ENCODE measurements at regions not wholly inside any gene's neighbourhood (a gene's known extent, or its start where the extent isn't known, plus 50 kb on each side); places are given as distances from the start of the nearest gene placed in this dataset.
"Not testable (repeated sequence)": the region's sequence is repeated elsewhere in the genome, so short reads cannot be mapped to it uniquely, and the experiment has no call there.

DNA sequence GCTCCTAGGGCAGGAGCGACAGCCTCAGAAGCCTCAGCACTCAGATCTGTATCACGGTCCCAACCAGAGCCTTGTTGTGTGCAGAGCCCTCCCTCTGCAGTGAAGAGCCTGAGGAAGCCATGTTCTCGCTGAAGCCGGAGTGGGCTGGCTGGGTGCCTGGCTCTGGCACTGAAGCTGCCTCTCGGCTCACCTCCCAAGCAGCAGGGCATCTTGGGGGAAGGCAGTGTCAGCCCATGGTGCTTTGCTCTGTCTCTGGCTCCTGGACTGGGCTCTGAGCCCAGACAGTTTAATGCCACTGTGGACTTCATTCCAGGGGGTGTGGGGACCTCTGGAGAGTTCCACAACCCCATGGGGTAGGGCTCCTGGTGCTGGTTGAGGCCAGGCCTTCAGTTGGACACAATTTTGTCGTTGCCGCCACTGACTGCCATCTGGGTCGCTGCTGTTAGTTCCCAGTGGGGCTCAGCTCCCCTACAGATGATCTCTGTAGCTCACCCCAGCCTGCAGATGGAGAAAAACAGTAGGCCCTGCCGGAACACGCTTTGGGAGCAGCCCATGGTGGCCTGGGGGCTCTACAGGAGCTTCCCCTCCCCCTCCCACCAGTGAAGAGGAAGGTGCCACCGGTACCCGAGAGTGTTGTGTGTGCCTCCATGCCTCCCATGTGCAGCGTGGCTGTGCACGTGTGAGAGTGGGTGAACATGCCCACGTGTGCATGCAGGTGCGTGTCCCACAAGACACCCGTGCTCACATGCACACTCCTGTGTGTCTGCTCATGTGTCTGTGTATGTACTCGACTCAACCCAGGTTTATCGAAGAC is 86.5 kb upstream of the B3GAT1 start:
- DNase-seq (ENCODE audit: low read depth): no peak

DNA sequence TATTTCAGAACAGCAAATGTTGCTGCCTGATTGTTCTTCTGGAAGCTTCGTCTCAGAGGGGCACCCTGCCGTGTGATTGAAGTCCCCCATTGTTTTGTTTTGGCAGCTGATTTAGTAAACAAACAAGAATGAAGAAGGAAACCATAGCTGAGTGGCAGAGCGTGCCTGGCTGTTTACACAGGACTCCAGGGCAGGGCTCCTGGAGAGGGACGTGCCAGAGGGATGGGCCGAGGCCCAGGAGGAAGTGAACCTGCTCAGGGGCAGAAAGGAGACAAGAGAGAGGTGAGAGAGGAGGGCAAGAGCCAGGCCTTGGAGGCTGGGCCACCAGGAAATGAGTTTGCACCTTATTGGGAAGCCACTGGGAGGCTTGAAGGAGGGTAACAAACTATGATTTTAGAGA is 85.5 kb upstream of the B3GAT1 start:
- DNase-seq (ENCODE audit: low read depth): no peak

DNA sequence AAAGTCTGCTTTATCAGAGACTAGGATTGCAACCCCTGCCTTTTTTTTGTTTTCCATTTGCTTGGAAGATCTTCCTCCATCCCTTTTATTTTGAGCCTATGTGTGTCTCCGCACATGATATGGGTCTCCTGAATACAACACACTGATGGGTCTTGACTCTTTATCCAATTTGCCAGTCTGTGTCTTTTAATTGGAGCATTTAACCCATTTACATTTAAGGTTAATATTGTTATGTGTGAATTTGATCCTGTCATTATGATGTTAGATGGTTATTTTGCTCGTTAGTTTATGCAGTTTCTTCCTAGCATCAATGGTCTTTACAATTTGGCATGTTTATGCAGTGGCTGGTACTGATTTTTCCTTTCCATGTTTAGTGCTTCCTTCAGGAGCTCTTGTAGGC is 84.0 kb upstream of the B3GAT1 start:
- not testable (repeated sequence) for DNase-seq (ENCODE audit: low read depth)

DNA sequence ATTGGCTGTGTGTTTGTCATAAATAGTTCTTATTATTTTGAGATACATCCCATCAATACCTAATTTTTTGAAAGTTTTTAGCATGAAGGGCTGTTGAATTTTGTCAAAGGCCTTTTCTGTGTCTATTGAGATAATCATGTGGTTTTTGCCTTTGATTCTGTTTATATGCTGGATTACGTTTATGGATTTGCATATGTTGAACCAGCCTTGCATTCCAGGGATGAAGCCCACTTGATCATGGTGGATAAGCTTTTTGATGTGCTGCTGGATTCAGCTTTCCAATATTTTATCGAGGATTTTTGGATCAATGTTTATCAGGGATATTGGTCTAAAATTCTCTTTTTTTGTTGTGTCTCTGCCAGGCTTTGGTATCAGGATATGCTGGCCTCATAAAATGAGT is 82.4 kb upstream of the B3GAT1 start:
- DNase-seq (ENCODE audit: low read depth): not testable (repeated sequence)

DNA sequence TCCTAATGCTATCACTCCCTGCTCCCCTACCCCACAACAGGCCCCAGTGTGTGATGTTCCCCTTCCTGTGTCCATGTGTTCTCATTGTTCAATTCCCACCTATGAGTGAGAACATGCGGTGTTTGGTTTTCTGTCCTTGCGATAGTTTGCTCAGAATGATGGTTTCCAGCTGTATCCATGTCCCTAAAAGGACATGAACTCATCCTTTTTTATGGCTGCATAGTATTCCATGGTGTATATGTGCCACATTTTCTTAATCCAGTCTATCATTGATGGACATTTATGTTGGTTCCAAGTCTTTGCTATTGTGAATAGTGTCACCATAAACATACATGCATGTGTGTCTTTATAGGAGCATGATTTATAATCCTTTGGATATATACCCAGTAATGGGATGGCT is 80.4 kb upstream of the B3GAT1 start:
- DNase-seq (ENCODE audit: low read depth): not testable (repeated sequence)

DNA sequence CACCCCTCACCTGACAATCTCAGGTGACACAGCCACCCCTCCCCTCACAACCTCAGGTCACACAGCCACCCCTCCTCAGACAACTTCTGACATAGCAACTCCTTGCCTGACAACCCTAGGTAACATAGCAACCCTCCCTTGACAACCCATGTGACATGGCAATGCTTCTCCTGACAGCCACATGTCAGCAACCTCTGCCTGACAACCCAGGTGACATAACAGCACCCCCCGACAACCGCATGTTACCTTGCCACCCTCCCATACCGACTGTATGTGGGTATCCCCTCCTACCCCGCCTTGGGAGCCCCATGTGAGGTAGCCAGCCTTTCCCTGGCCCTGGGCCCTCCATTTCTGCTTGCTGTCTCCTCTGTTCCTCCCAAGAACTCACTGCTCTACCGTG is 77.7 kb upstream of the B3GAT1 start:
- no peak for DNase-seq (ENCODE audit: low read depth)

DNA sequence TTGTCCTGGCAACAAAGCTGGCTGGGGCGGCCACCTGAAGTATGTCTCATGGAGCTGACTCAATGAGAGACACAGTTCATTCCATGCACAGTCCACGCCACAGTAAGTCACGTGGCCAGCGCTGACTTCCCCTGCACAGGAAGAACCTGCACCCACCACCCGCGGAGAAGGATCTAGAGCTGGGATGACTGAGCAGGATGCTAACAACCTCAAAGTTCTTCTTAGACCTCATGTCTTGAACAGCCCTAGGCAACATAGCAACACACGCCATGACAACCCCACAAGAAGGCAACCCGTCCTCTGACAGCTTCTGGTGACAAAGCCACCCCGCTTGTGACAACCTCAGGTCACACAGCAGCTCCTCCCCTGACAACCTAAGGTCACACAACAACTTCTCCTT is 76.9 kb upstream of the B3GAT1 start:
- no peak for DNase-seq (ENCODE audit: low read depth)

DNA sequence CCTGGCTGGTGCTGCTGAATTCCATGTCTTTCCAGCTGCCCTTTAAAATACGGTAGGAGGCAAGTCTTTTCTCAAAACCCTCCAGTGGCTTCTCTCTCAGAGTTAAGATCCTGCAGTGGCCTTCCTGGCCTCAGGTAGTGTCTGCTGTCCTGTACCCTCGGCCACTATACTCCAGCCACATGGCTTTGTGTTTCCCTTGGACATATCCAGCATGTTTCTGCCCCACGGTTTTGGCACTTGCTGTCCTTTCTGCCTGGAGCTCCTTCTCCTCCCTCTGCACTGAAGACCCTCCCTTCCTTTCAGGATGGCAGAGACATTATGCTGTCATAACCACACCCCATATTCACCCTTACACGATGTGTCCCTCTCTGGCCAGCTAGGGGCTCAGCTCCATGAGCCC is 76.5 kb upstream of the B3GAT1 start:
- DNase-seq (ENCODE audit: low read depth): no peak

DNA sequence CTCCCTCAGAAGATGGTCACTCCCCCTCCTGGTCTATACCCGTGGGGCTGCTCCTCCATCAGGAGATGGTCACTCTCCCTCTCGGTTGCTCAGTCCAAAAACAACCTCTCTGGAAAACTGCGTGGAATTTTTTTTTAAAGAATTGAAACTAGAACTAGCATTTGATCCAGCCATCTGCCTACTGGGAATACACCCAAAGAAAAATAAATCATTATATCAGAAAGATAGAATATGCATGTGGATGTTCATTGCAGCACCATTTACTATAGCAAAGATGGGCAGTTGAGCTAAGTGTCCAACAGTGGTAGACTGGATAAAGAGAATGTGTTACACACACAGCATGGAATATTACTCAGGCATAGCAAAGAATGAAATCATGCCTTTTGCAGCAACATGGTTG is 75.7 kb upstream of the B3GAT1 start:
- DNase-seq (ENCODE audit: low read depth): no peak

DNA sequence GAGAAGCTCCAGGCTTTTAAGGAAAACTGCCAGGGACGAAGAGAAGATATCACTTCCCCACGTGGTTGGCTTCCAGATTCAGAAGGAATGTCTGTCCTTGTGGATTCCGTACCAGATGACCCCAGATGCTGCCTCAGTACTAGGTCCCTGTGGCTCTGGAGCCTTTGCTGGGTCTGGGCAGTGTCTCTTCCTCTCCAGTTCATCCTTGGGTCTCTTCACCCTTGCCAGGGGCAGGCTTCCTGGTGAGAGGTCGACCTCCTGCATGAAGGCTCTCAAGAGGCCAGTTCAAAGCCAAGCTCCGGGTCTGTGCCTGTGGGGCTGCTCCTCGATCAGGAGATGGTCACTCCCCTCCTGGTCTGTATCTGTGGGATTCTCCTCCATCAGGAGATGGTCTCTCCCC is 74.7 kb upstream of the B3GAT1 start:
- DNase-seq (ENCODE audit: low read depth): no peak

DNA sequence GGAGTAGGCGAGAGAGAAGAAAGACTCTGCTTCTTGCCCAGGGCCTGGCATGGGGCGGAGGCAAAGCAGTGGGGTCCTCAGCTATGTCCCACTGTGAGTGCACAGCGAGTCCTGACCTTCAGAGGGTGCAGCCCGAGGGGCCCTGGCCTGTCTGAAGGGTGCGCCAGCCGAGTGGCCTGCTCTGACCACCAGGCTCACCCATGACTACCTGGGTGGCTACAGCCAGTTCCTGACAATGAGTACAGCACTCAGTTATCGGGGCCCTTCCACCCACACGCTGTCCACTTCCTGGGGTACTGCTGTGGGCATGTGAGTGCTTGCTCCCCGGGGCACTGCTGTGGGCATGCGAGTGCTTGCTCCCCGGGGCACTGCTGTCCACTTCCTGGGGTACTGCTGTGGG is 74.1 kb upstream of the B3GAT1 start:
- no peak for DNase-seq (ENCODE audit: low read depth)

DNA sequence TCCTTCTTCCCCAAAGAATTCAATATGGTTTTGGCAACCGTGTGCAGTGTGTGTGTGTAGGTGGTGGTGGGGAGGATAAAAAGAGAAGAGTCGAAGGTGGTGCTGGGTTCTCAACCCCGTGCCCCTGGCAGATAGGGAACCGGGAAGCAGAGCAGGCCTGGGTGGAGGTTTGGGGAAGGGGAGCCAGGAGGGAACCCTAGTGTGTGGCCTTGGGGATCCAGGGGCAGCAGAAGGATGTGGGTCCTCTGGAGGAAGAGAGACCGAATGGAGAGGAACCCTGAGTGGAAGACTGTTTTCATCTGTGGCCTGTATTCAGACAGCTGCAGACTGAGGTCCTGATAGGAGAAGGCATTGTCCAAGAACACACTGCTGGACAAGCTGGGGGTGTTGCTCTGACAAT is 73.3 kb upstream of the B3GAT1 start:
- no peak for DNase-seq (ENCODE audit: low read depth)

DNA sequence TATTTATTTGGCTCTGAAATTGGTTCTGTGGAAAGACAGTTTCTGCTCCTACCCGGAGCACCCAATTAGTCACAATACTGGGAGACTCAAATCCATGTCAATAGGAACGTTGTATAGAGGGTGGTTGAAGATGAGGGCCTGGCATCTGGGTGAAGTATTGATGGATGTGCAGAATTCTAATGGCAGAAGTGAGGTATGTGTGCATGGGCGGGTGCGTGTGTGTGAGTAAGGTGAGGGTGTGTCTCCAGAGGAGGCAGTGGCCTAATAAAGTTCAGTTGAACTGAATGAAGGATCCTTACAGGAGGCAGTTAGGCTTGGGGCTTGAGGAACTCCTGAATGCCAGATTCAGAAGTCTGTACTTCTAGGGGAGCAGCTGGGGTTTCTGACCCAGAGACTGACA is 71.8 kb upstream of the B3GAT1 start:
- no peak for DNase-seq (ENCODE audit: low read depth)

DNA sequence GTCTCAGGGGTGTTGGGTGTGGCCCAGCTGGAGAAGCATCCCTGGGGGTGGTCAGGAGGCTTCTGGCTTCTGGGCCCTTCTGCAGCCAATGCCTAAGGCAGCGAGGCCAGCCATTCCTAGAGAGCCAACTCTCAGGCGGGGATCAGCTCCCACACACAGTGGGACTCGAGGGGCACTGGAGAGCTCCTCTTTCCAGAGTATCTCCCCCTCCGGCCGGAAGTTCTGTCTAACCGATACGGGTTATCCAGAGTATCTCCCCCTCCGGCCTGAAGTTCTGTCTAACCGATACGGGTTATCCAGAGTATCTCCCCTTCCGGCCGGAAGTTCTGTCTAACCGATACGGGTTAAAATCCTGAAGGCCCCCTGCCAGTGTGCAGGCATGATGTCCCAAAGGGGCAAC is 71.2 kb upstream of the B3GAT1 start:
- DNase-seq (ENCODE audit: low read depth): no peak

DNA sequence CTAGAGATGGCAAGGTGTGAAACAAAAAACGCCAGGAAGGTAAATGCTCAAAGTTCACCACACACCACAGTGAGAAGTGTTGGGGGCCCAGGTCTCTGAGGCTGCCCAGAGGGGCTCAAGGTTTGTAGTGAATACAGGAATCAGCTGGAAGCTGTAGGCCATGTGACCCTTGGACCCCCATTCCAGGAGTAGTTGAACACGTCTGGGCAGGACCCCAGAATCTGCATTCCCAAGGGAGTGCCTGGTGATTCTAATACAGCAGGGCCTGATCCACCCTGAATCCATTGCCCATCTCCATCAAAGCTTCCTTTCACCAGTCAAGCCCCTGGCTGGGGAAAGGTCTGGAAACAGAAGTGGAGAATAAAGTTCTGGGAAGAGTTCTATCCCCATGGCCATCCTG is 70.8 kb upstream of the B3GAT1 start:
- DNase-seq (ENCODE audit: low read depth): no peak

DNA sequence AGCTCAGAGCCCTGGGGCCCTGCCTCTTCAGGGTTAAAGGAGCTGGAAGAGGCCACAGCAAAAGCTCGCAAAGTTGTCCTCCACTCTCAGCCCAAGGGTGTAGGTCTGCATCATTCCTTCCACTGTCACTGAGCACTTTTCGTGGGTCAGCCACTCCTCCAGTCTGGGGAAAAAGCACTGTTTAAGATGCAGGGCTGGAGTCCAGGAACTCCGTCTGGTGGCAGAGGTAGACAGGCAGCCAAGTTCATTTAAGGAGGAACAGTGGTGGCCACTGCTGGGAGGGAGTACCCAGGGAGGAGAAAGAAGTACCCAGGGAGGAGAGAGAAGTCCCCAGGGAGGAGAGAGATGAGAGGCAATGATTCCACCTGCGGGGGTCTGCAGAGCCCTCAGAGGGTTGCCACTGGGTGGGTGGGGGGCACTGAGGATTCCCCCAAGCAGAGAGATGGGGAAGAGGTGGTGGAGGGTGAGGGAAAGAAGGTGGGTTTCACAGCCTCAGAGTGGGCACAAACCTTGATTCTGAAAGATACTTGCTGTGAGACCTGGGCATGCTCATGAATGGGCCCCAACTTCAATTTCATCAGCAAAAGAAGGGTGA is 70.0 kb upstream of the B3GAT1 start:
- DNase-seq (ENCODE audit: low read depth): no peak

DNA sequence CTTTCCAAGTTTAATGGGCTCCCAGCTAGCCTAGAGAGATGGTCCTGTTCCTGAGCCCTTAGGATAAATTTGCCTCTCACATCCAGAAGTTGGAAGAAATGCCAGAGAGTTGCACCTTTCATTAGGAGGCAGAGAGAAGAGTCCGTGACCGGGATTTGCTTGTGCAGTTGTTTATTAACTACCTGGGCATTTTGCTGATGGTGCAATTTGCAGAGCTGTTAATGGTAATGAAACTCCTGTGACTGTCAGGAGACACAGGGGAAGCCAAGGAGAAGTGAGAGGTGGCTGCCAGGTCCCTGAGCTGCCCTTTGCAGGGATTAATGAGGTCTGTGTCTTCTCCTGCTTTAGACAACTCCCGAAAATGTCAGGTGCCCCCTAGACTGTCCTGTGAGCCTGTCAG is 69.1 kb upstream of the B3GAT1 start:
- DNase-seq (ENCODE audit: low read depth): no peak

DNA sequence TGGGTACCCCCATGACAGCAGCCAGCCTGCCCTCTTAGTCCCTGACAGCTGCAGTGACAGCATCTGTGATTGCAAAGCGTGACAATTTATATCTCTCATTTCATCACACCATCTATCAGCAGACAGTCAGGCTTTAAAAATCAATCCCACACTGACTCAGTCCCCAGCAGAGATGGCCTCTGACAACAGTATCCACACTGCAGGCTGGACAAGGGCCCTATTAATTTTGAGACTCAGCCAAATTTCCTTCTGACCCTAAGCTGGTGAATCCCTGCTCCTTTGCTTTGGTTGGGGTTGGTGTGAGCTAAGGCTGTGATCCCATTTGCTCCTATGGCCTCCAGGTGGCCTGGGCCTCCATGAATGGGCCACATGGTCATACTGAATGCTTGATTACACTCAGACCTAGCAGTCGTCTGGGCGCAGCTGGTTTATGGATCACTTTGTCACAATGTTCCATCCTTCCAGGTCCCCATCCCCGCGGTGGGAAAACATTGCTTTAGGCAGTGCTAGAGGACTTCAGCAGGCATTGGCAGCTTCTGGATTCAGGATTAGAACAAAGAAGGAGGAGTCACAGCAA is 68.2 kb upstream of the B3GAT1 start:
- DNase-seq (ENCODE audit: low read depth): no peak

DNA sequence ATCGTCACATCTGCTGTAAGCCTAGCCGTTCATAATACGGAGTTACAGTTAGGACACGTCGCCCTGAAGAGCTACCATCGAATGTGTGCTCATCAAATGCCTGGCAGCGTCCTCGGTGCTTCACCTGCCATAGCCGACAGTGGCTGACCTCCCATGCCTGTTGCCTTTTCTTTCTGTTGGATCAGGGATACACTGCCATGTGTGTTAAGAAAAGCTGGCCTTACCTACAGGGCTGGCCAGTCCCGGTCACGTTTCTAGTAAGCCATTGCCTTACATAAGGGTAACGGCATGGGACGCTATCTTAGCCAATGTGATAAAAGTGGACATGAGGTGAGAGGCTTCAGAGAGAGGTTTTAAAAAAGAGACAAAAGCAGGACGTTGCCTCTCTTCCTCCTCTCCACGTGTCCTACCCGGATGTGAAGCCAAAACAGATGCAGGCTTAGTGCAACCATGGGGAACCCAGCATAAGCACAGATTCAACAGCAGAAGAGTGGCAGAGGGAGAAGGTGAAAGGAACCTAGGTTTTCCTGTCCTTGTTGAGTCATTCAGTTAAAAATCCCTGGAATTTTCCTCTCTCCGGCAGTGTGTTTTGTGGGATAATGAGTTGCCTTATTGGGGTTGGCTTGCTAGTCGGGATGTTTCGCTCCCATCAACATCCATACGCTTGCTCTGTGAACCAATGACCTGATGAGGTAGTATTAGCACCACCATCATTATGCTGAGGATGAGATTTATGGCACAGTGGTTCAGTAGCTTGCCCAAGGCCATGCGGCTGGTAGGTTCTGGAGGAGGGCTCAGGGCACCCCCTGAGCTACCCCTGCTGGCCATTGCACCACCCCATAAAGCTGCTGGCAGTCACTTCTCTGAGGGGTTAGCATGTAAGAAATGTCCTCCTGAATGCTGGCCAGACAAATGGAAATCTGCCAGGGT is 67.4 kb upstream of the B3GAT1 start:
- no peak for DNase-seq (ENCODE audit: low read depth)

DNA sequence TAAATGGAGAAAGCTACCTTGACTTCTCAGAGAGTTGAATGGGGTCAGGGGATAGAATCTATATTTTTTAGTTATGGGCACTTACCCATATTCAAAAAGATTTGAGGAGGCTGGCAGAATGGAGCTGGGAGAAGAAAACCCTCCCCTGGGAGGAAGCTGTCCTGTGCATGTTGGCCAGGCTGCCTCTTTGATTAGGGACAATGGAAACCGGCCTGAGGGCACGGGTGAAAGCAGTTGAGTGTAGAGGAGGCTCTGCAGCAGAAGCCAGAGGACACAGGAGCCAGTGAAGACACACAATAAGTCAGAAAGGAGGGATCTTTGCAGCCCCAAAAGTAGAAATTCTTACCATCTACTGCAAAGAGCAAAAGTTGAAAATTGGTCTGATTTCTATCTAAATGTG is 66.6 kb upstream of the B3GAT1 start:
- no peak for DNase-seq (ENCODE audit: low read depth)

DNA sequence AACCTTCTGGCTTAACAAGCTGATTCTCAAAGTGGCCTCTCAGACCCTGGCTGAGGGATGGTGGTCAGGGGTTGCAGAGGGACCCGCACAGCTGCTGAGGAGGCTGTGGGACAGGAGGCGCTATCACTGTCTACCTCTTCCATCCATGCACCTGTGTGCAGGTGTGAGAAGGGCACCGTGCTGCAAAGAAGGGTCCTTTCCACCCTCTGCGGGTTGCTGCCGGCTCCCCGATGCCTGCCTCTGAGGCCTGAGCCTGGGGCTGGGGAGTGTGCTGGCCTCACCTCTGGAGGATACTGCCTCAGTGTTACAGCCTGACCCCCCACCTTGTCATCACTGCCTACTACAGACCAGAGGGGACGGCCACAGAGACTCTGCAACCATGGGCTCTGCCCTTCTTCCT is 66.1 kb upstream of the B3GAT1 start:
- DNase-seq (ENCODE audit: low read depth): no peak

DNA sequence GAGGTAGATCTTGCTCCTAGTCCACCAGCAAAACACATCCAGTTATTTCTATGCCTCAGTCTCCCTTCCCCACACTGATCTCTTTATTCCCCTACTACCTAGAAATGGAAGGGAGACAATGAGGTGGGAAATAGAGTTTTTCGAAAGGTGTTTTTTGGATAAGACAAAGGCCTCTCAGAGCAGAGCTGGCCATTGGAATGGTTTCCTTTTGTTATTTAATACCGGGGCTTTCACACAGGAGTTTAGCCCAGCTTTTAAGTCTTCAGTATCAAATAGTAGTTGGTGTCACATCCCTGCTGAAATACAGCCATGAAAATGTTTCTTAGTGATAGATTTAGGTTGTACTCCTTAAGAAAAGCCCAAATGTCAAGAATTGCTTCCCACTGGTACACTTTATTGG is 65.4 kb upstream of the B3GAT1 start:
- no peak for DNase-seq (ENCODE audit: low read depth)
